ENCODE measurements at regions not wholly inside any gene's neighbourhood (a gene's known extent, or its start where the extent isn't known, plus 50 kb on each side); places are given as distances from the start of the nearest gene placed in this dataset.

GRCh38 chr15:93811305-93811704 lies 420.1 kb upstream of the MCTP2 start:
- POLR2A ChIA-PET, result no interaction called here
- Histone ChIP-seq H4K20me1 (ENCODE audit: control insufficient read depth, insufficient read depth) (no peaks in the 10 kb centered on the region), H2AFZ (ENCODE audit: control insufficient read depth, low read depth, low read length) (no peak overlapping the region), H3K9me3 (replicated peaks; ENCODE audit: control insufficient read depth, insufficient read depth, low read length) (no peaks in the 10 kb centered on the region), H3K79me2 (ENCODE audit: control insufficient read depth, insufficient read depth, low read length) (no peaks in the 10 kb centered on the region), H3K4me2 (ENCODE audit: control insufficient read depth, insufficient read depth) (no peak overlapping the region), H3K36me3 (ENCODE audit: control insufficient read depth in 2 of 2, insufficient read depth in 2 of 2, low read length in 1 of 2) (no peaks in the 10 kb centered on the region), H3K4me1 (ENCODE audit: control insufficient read depth, insufficient read depth, low read length) (no peaks in the 10 kb centered on the region), H3K27me3 (replicated peaks in 1 of 2; ENCODE audit: control insufficient read depth in 2 of 2, insufficient read depth in 2 of 2, low read length in 1 of 2) (no peaks in the 10 kb centered on the region), H3K27ac (ENCODE audit: control insufficient read depth, insufficient read depth) (no peak overlapping the region), H3K9ac (ENCODE audit: control insufficient read depth, insufficient read depth, low read length) (no peak overlapping the region), H3K4me3 (no peak overlapping the region)
- TF ChIP-seq SMC3 (IDR thresholded peaks at IDR 0.05; ENCODE audit: borderline replicate concordance, low read length), result no peak
- no peak for TF ChIP-seq HCFC1 (IDR thresholded peaks at IDR 0.05; ENCODE audit: low read length)
- TF ChIP-seq ZNF687 (IDR thresholded peaks at IDR 0.05), result no peak
- WGBS (ENCODE audit: insufficient coverage, insufficient replicate concordance, low lambda C conversion rate, missing lambda C conversion rate), result 6% methylated on average over 4 of the region's 5 CpGs
- CTCF ChIA-PET, result no interaction called here
- SMC1A ChIA-PET (ENCODE audit: uncharacterized antibody, unreplicated experiment), result no interaction called here
- DNase-seq (ENCODE audit: low read depth, low spot score), result no peak
- in situ Hi-C loops (cut with MboI), result no loop called here
- intact Hi-C loops (cut with micrococcal nuclease; ENCODE audit: unreplicated experiment), result no loop called here
- RAD21 ChIA-PET (ENCODE audit: unreplicated experiment), result no interaction called here
- FAIRE-seq, result no peak
- no peak for ATAC-seq
- no TSS peak for BruUV-seq (replicated peaks)

- CTCF ChIA-PET, result interaction anchor here (0.6 kb wide), 1 partner anchor 23 kb away, joined by 3 read pairs; no protein-coding TSS in a partner anchor
- DNase-seq (ENCODE audit: low read depth, low spot score), result no peak
- TF ChIP-seq RELB (IDR thresholded peaks at IDR 0.05; ENCODE audit: low read depth) (no peak), ZNF274 (IDR thresholded peaks at IDR 0.05; ENCODE audit: insufficient read depth, insufficient read length) (no peak), MXI1 (IDR thresholded peaks at IDR 0.05; ENCODE audit: low read depth, low read length) (no peak), ZNF622 (IDR thresholded peaks at IDR 0.05) (no peak), CEBPB (IDR thresholded peaks at IDR 0.05; ENCODE audit: borderline replicate concordance in 1 of 2, low read depth in 2 of 2, low read length in 2 of 2) (no peak), BCLAF1 (IDR thresholded peaks at IDR 0.05) (no peak), SMC3 (IDR thresholded peaks at IDR 0.05; ENCODE audit: borderline replicate concordance, low read length) (no peak), IKZF2 (IDR thresholded peaks at IDR 0.05) (no peak)
Observed at GRCh38 chr15:93809516-93809915, 421.8 kb upstream of the MCTP2 start.

More at GRCh38 chr15:93809516-93809915, 421.8 kb upstream of the MCTP2 start:
- Histone ChIP-seq H2AFZ (ENCODE audit: control insufficient read depth, low read depth, low read length) (no peak overlapping the region), H3K9me3 (replicated peaks; ENCODE audit: control insufficient read depth, insufficient read depth, low read length) (no peaks in the 10 kb centered on the region), H3K27ac (ENCODE audit: control insufficient read depth, insufficient read depth) (no peak overlapping the region), H3K79me2 (ENCODE audit: control insufficient read depth, insufficient read depth, low read length) (no peaks in the 10 kb centered on the region), H3K4me1 (ENCODE audit: control insufficient read depth, insufficient read depth, low read length) (no peaks in the 10 kb centered on the region), H3K4me3 (no peak overlapping the region), H3K4me2 (ENCODE audit: control insufficient read depth, insufficient read depth) (no peak overlapping the region), H4K20me1 (ENCODE audit: control insufficient read depth, insufficient read depth) (no peaks in the 10 kb centered on the region), H3K27me3 (replicated peaks in 1 of 2; ENCODE audit: control insufficient read depth in 2 of 2, insufficient read depth in 2 of 2, low read length in 1 of 2) (no peaks in the 10 kb centered on the region), H3K36me3 (ENCODE audit: control insufficient read depth in 2 of 2, insufficient read depth in 2 of 2, low read length in 1 of 2) (no peaks in the 10 kb centered on the region), H3K9ac (ENCODE audit: control insufficient read depth, insufficient read depth, low read length) (no peak overlapping the region)
- SMC1A ChIA-PET (ENCODE audit: uncharacterized antibody, unreplicated experiment), result interaction anchor here (0.7 kb wide), 1 partner anchor 112 kb away, joined by 3 read pairs; no protein-coding TSS in a partner anchor
- FAIRE-seq (no peak), ATAC-seq (no peak)
- POLR2A ChIA-PET, result no interaction called here
- in situ Hi-C loops (cut with MboI) (no loop called here), intact Hi-C loops (cut with micrococcal nuclease; ENCODE audit: unreplicated experiment) (no loop called here)
- WGBS (ENCODE audit: insufficient coverage, insufficient replicate concordance, low lambda C conversion rate, missing lambda C conversion rate), result 0% methylated on average over 3 of the region's 3 CpGs
- BruUV-seq (replicated peaks), result no TSS peak
- RAD21 ChIA-PET (ENCODE audit: unreplicated experiment), result no interaction called here

Data from GM12878 (cell line).